ENCODE measurements at regions not wholly inside any gene's neighbourhood (a gene's known extent, or its start where the extent isn't known, plus 50 kb on each side); places are given as distances from the start of the nearest gene placed in this dataset.

DNA sequence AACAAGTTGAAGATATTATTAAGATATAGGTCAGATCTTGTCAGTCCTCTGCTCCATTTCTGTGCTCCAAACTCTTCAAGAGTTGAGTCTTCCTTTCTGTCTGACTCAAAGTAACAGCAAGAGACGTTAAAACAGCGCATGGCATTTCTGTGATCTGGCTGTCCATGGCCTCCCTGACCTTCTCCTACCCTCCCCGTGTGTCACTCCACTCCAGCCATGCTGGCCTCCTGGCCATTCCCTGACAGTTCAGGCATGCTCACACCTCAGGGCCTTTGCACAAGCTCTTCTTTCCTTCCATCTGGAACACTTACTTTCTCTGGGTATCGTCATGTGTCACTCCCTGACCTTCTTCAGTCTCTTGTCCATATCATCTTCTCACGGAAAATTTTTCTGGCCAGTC lies 229.0 kb downstream of the CENPF start:
- no peaks in the 10 kb centered on the region for H3K27me3 ChIP-seq (ENCODE audit: low read depth)
- DNase-seq (no peak), ATAC-seq (no peak)
- peaks cover 4% of the 10 kb centered on the region for H3K9me3 ChIP-seq
- H3K4me3 ChIP-seq, result no peak overlapping the region
- H3K27ac ChIP-seq, result no peak overlapping the region
- TF ChIP-seq, protein P1, sequence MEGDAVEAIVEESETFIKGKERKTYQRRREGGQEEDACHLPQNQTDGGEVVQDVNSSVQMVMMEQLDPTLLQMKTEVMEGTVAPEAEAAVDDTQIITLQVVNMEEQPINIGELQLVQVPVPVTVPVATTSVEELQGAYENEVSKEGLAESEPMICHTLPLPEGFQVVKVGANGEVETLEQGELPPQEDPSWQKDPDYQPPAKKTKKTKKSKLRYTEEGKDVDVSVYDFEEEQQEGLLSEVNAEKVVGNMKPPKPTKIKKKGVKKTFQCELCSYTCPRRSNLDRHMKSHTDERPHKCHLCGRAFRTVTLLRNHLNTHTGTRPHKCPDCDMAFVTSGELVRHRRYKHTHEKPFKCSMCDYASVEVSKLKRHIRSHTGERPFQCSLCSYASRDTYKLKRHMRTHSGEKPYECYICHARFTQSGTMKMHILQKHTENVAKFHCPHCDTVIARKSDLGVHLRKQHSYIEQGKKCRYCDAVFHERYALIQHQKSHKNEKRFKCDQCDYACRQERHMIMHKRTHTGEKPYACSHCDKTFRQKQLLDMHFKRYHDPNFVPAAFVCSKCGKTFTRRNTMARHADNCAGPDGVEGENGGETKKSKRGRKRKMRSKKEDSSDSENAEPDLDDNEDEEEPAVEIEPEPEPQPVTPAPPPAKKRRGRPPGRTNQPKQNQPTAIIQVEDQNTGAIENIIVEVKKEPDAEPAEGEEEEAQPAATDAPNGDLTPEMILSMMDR (IDR thresholded peaks at IDR 0.05), result no peak
- H3K36me3 ChIP-seq, result no peaks in the 10 kb centered on the region
- intact Hi-C loops (cut with DNase I), result no loop called here
- no peaks in the 10 kb centered on the region for H3K4me1 ChIP-seq

DNA sequence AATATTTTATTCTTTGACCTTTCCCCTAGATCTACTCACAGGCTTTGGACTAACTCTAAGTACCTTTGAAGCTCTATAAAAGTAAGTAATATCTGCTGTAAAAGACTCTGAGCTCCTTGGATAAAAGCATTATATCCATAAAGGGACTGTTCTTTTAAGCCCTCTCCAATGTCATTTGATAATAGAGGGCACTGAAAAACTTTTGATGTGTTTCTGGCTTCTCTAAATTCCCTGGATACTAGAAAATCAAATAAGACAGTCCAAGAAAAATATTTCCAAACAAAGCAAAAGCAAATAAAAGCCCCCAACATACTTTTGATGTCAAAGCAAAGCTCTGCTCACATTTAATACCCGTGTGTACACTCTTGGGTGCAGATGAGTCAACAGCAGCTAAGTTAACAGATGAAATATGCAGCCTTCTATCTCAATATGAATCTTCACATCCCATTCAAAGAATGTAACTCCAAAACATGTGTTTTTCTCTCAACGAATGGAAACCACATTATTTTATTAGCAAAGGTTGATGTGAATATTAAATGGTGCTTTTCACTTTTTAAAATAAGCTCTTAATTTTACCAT lies 230.3 kb downstream of the CENPF start:
- intact Hi-C loops (cut with DNase I), result no loop called here
- Histone ChIP-seq H3K4me1 (no peaks in the 10 kb centered on the region), H3K27me3 (ENCODE audit: low read depth) (no peaks in the 10 kb centered on the region), H3K9me3 (peaks cover 3% of the 10 kb centered on the region), H3K27ac (no peak overlapping the region), H3K4me3 (no peak overlapping the region), H3K36me3 (no peaks in the 10 kb centered on the region)
- ATAC-seq (no peak), DNase-seq (no peak)
- TF ChIP-seq, protein P1 (IDR thresholded peaks at IDR 0.05), result no peak

GRCh38 chr1:214837376-214837775 lies 234.4 kb downstream of the CENPF start:
- DNase-seq, result no peak
- no peak overlapping the region for H3K4me3 ChIP-seq
- H3K27me3 ChIP-seq (ENCODE audit: low read depth), result no peaks in the 10 kb centered on the region
- H3K9me3 ChIP-seq, result no peaks in the 10 kb centered on the region
- TF ChIP-seq, protein P1 (IDR thresholded peaks at IDR 0.05), result no peak
- no peak overlapping the region for H3K27ac ChIP-seq
- intact Hi-C loops (cut with DNase I), result no loop called here
- H3K4me1 ChIP-seq, result no peaks in the 10 kb centered on the region
- no peak for ATAC-seq
- H3K36me3 ChIP-seq, result no peaks in the 10 kb centered on the region

DNA sequence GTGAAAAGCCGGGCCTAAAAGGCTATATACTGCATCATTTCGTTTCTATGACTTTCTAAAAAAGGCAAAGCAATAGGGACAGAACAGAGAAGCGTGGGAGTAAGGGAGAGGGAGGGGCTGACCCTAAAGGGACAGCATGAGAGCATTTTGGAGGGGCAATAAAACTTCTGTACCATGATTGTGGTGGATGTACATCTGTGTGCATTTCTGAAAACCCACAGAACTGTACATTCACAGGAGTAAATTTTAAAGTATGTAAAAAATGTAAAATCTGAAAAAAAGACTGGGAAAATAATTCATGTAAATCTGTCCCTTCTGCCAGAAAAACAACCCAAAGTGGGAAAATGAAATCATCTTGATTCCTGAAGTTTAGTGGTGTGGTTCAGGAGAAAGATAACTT lies 235.4 kb downstream of the CENPF start:
- Histone ChIP-seq H3K9me3 (no peaks in the 10 kb centered on the region), H3K36me3 (no peaks in the 10 kb centered on the region), H3K4me1 (no peaks in the 10 kb centered on the region), H3K27me3 (ENCODE audit: low read depth) (no peaks in the 10 kb centered on the region), H3K27ac (no peak overlapping the region), H3K4me3 (no peak overlapping the region)
- ATAC-seq (no peak), DNase-seq (no peak)
- TF ChIP-seq, protein P1 (IDR thresholded peaks at IDR 0.05), result no peak
- intact Hi-C loops (cut with DNase I), result no loop called here

- Histone ChIP-seq H3K4me1 (no peaks in the 10 kb centered on the region), H3K27me3 (ENCODE audit: low read depth) (no peaks in the 10 kb centered on the region), H3K27ac (no peak overlapping the region), H3K9me3 (no peaks in the 10 kb centered on the region), H3K36me3 (no peaks in the 10 kb centered on the region), H3K4me3 (no peak overlapping the region)
- ATAC-seq, result no peak
- intact Hi-C loops (cut with DNase I), result no loop called here
- TF ChIP-seq, protein P1 (IDR thresholded peaks at IDR 0.05), result no peak
- no peak for DNase-seq
Observed at GRCh38 chr1:214840356-214840755, 237.4 kb downstream of the CENPF start.

DNA sequence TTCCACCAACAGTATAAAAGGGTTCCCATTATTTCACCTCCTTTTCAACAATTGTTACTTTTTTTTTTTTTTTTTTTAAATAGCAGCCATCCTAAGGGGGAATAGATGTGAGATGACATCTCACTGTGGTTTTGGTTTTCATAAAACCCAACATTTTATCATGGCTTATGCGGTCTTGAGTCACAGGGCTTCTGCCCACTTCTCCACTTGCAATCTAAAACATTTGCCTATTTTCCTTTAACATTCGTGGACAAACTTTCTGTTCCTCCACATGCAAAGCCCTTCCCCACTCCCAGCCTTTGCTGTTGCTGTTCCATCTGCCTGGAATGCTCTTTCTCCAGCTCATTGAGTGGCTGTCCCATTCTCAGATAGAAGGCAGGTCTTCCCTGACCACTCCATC lies 239.7 kb upstream of the KCNK2 start:
- intact Hi-C loops (cut with DNase I), result no loop called here
- ATAC-seq (no peak), DNase-seq (no peak)
- H3K9me3 ChIP-seq, result no peaks in the 10 kb centered on the region
- no peak overlapping the region for H3K27ac ChIP-seq
- no peak overlapping the region for H3K4me3 ChIP-seq
- H3K4me1 ChIP-seq, result no peaks in the 10 kb centered on the region
- TF ChIP-seq, protein P1 (IDR thresholded peaks at IDR 0.05), result no peak
- H3K36me3 ChIP-seq, result no peaks in the 10 kb centered on the region
- no peaks in the 10 kb centered on the region for H3K27me3 ChIP-seq (ENCODE audit: low read depth)
